Testis (tissue), 2 donors: ENCODE measurements at regions not wholly inside any gene's neighbourhood (a gene's known extent, or its start where the extent isn't known, plus 50 kb on each side); places are given as distances from the start of the nearest gene placed in this dataset.

Experiments used
- DNase-seq: peaks from one replicate; pipeline ENCODE4 v3.0.0-alpha.2; 2019
- H3K27ac ChIP-seq, 2 donors: fragments of 200-600 bp; sonication (generic); one replicate each; pipeline ENCODE4 v1.5.1; 2019
- H3K27me3 ChIP-seq: fragments of 200-600 bp; sonication (generic); one replicate; pipeline ENCODE4 v1.5.1; 2019
- H3K36me3 ChIP-seq: fragments of 200-600 bp; sonication (generic); one replicate; pipeline ENCODE4 v1.5.1; 2017; ENCODE audit warnings: low read depth; ENCODE audit errors: missing control alignments
- H3K4me1 ChIP-seq: fragments of 200-600 bp; sonication (generic); one replicate; pipeline ENCODE4 v1.5.1; 2019
- H3K4me3 ChIP-seq, 2 donors: fragments of 200-600 bp; sonication (generic); one replicate each; pipeline ENCODE4 v1.5.1; 2017 to 2019
- H3K9me3 ChIP-seq: fragments of 200-600 bp; sonication (generic); one replicate; pipeline ENCODE4 v1.5.1; 2017
- CTCF ChIP-seq, 3 experiments: fragments of 450-650 bp in 2 of 3; fragments of 200-600 bp in 1 of 3; sonication (generic) in 1 of 3; IDR thresholded peaks; one replicate each; pipeline ENCODE4 v1.5.1; 2016 to 2019; ENCODE audit warnings: antibody characterized with exemption in 3 of 3, mild to moderate bottlenecking in 2 of 3, moderate library complexity in 1 of 3
- POLR2A ChIP-seq: fragments of 450-650 bp; IDR thresholded peaks from one replicate; pipeline ENCODE4 v1.6.1; 2017; ENCODE audit warnings: antibody characterized with exemption, mild to moderate bottlenecking, moderate library complexity
- WGBS, 2 donors: methylation state at CpG; one replicate each; pipeline ENCODE4 v1.1.5; 2018; 5-methylcytosine and 5-hydroxymethylcytosine counted together
- intact Hi-C: fragments of 100-400 bp; cut with DNase I; formaldehyde crosslinking; loops from one replicate; pipeline ENCODE4 v1.15.1; 2023; ENCODE audit warnings: low total_unique reads

DNA sequence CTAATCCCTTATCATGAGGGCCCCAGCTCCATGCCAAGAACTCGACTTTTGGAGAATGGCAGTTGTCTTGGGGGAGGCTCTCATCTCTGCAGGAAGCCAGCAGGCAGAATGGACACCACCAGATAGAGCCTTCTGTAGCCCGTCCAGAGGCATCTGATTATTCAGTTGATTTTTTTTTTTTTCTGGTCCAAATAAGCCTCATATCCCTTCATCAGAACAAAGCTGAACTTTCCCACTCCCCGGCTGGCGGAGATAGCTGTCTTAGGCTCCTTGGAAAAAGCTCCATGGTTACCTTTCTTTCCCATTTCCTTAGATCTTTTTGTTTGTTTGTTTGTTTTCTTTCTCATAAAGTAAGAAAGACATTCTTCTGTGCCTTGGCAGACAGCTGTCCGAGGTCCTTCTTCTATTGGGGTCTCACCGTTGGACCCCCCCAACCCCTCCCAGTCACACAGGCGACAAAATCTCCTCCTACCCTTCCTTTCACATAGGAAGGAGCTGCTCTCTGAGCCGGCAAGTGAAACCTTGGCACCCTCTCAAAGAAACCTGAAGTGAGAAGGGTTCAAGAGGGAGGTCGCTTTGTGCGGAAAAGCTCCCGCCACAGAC is 278.5 kb downstream of the RPS6KC1 start:
- DNase-seq, result no peak
- 79 to 85% methylated on average over 11 of the region's 11 CpGs for WGBS, 2 donors
- TF ChIP-seq CTCF (IDR thresholded peaks at IDR 0.05), result no peak
- no peak for TF ChIP-seq POLR2A
- no peaks in the 10 kb centered on the region for H3K36me3 ChIP-seq
- H3K4me3 ChIP-seq, result no peak overlapping the region
- no peaks in the 10 kb centered on the region for H3K9me3 ChIP-seq
- H3K4me1 ChIP-seq, result no peaks in the 10 kb centered on the region
- intact Hi-C loops, result no loop called here
- no peaks in the 10 kb centered on the region for H3K27me3 ChIP-seq
- no peak overlapping the region for H3K27ac ChIP-seq

DNA sequence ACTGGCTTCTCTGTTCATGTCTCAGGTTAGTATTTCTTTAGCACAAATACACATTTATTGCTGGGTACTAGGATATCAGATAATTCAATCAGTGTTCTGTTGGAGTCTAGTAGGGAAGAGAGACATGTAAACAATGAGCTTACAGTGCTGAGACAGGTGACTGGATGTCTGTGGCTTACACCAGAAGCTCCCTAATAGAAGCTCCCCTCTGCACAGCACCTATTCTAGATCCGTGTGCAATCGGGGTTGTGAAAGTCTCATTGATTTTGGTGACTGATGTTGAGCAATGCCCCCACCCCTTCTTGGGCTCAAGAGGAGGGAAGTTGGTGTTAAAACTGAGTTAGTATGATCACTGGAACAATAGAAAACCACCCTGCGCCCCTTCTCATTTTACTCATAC is 279.2 kb downstream of the RPS6KC1 start:
- no peaks in the 10 kb centered on the region for H3K27me3 ChIP-seq
- intact Hi-C loops, result no loop called here
- no peak overlapping the region for H3K4me3 ChIP-seq
- H3K27ac ChIP-seq, result no peak overlapping the region
- DNase-seq, result no peak
- no peak for TF ChIP-seq POLR2A
- WGBS, 2 donors, result 84 to 89% methylated on average over 3 of the region's 3 CpGs
- H3K4me1 ChIP-seq, result no peaks in the 10 kb centered on the region
- H3K36me3 ChIP-seq, result no peaks in the 10 kb centered on the region
- H3K9me3 ChIP-seq, result no peaks in the 10 kb centered on the region

- Histone ChIP-seq H3K36me3 (no peaks in the 10 kb centered on the region), H3K4me1 (no peaks in the 10 kb centered on the region), H3K9me3 (no peaks in the 10 kb centered on the region), H3K27ac (no peak overlapping the region), H3K27me3 (no peaks in the 10 kb centered on the region), H3K4me3 (no peak overlapping the region)
- no peak for DNase-seq
- intact Hi-C loops, result no loop called here
- 90 to 92% methylated on average over 4 of the region's 4 CpGs for WGBS, 2 donors
- TF ChIP-seq POLR2A (no peak), CTCF (IDR thresholded peaks at IDR 0.05) (no peak)
These were observed 280.7 kb downstream of the RPS6KC1 start for GRCh38 chr1:213331631-213332175.

- H3K9me3 ChIP-seq, result no peaks in the 10 kb centered on the region
- intact Hi-C loops, result no loop called here
- H3K36me3 ChIP-seq, result no peaks in the 10 kb centered on the region
- TF ChIP-seq CTCF (IDR thresholded peaks at IDR 0.05), result no peak
- TF ChIP-seq POLR2A, result no peak
- WGBS, 2 donors, result 17 to 83% methylated on average over 1 to 4 of the region's 4 CpGs
- no peaks in the 10 kb centered on the region for H3K4me1 ChIP-seq
- no peak for DNase-seq
- H3K27me3 ChIP-seq, result no peaks in the 10 kb centered on the region
- no peak overlapping the region for H3K27ac ChIP-seq
- no peak overlapping the region for H3K4me3 ChIP-seq
These were observed 281.4 kb downstream of the RPS6KC1 start for GRCh38 chr1:213332491-213332890.

GRCh38 chr1:213333121-213333520 is 282.1 kb downstream of the RPS6KC1 start:
- H3K9me3 ChIP-seq, result no peaks in the 10 kb centered on the region
- intact Hi-C loops, result no loop called here
- no peak for TF ChIP-seq POLR2A
- TF ChIP-seq CTCF (IDR thresholded peaks at IDR 0.05), result no peak
- H3K27ac ChIP-seq, result no peak overlapping the region
- no peak for DNase-seq
- H3K36me3 ChIP-seq, result no peaks in the 10 kb centered on the region
- 88 to 90% methylated on average over 5 of the region's 5 CpGs for WGBS, 2 donors
- H3K27me3 ChIP-seq, result no peaks in the 10 kb centered on the region
- no peak overlapping the region for H3K4me3 ChIP-seq
- no peaks in the 10 kb centered on the region for H3K4me1 ChIP-seq
